GM10266 (cell line): ENCODE measurements at regions not wholly inside any gene's neighbourhood (a gene's known extent, or its start where the extent isn't known, plus 50 kb on each side); places are given as distances from the start of the nearest gene placed in this dataset.

ENCODE experiments used
- DNase-seq: peaks from one replicate; pipeline ENCODE4 v3.0.0; 2012; ENCODE audit errors: extremely low spot score
- TF ChIP-seq, protein P1 (sequence below): IDR thresholded peaks from 2 replicates; pipeline ENCODE4 v1.5.1; 2012; ENCODE audit warnings: mild to moderate bottlenecking, low read depth; ENCODE audit not compliant: control insufficient read depth, insufficient read depth; ENCODE audit errors: missing control alignments

DNA sequence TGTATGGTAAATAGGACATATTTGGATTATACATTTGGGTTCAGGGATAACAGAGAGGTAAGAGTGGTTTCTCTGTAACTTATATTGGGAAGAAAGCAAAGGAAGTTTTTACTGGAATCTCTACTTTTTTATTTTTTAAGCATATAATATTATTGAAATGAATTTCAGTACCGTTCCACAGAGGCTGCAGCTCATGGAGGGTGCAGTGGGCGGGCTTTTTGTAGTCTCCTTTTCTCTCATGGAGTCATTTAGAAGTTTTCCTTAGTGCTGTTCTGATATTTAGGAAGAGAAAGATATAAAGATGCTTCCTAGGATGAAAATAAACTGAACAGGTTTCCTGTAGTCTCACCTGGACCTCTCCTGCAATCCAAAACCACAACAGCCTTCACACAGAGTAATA is 1153.3 kb upstream of the TMEFF2 start:
- TF ChIP-seq, protein P1, sequence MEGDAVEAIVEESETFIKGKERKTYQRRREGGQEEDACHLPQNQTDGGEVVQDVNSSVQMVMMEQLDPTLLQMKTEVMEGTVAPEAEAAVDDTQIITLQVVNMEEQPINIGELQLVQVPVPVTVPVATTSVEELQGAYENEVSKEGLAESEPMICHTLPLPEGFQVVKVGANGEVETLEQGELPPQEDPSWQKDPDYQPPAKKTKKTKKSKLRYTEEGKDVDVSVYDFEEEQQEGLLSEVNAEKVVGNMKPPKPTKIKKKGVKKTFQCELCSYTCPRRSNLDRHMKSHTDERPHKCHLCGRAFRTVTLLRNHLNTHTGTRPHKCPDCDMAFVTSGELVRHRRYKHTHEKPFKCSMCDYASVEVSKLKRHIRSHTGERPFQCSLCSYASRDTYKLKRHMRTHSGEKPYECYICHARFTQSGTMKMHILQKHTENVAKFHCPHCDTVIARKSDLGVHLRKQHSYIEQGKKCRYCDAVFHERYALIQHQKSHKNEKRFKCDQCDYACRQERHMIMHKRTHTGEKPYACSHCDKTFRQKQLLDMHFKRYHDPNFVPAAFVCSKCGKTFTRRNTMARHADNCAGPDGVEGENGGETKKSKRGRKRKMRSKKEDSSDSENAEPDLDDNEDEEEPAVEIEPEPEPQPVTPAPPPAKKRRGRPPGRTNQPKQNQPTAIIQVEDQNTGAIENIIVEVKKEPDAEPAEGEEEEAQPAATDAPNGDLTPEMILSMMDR: no peak
- no peak for DNase-seq

DNA sequence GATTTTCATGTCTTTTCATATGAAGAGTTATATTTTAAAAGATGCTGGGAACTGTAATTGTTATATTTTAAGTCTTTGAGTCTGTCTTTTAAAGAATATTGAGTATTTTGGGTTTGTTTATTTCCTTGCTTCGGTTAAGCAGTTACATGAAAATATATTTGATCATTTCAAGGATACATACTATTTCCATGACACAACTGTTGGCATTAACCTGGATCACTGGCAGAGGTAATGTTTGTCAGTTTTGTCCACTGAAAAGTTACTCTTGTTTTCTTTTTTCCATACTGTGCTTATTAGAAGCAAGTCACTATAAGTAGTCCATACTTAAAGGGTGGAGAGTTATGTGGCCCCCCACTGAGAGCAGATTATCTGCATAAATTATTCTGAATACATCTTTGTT is 1142.0 kb upstream of the TMEFF2 start:
- TF ChIP-seq, protein P1: no peak
- no peak for DNase-seq

DNA sequence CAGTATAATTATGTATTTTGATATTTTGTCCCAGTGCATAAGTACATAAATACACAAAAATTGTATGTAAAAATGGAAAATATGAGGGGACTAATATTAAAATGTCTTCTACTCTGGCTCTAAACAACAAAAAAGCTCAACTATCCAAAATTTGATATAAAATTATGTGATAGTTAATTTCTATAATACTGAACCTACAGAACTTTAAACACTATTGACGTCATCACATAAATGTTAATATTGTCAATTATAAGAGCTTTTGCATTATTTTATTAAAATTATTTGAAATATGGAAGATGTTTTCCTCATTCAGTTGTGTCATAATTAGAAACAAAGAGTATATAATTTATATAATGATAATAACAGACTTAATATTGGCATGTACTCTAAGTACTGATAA is 1139.7 kb upstream of the TMEFF2 start:
- DNase-seq: no peak
- TF ChIP-seq, protein P1: no peak

DNA sequence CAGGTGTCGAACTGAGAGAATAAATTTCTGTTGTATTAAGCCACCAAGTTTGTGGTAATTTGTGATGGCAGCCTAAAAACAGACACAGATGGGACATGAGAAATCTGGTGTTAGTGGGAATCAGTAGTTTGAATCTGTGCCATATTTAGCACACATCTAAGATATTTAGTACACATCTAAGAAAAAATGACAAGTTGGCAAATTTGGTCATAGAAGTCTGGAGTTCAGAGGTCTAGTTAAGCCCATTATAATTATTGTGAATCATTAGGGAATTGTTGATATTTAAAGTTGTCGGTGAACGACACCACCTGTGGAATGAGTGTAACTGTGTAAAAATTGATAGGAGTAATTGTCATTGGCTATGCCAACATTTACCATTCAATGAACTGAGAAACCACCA is 1138.8 kb upstream of the TMEFF2 start:
- no peak for DNase-seq
- TF ChIP-seq, protein P1: no peak

DNA sequence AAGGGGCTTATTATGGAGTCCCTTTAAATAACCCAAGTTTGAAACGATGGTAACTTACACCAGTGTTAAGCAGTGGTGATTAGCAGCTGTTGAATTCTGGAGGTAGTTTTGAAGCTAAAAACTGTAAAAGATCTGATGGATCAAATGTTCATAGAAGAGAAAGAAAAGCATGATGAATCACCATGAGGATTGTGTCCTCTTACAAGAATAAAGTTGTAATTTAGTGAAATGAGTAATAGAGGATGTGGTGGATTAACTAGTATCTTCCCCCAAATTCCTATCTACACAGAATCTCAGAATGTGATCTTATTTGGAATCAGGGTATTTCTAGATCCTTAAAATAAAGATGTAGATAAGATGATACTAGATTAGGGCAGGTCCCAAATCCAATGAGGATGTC is 1138.2 kb upstream of the TMEFF2 start:
- no peak for DNase-seq
- TF ChIP-seq, protein P1: no peak

DNA sequence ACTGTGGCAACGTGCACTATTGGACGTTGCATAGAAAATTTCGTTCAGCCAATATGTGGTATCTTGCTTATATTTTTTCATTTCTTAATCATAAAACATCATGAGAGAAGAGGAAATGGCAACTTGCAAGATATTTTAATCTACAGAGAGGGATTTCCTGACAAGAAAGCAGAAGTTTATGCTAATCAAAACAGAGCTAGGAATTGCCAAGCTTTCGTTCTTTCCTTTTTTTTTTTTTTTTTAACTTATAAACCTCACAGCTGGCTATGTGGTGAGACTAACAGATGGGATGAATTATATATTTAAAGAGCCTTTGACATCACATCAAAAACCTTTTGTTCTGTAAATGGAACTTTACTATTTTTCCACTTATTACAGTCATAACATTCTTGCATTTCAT is 1136.9 kb upstream of the TMEFF2 start:
- TF ChIP-seq, protein P1: no peak
- DNase-seq: no peak

DNA sequence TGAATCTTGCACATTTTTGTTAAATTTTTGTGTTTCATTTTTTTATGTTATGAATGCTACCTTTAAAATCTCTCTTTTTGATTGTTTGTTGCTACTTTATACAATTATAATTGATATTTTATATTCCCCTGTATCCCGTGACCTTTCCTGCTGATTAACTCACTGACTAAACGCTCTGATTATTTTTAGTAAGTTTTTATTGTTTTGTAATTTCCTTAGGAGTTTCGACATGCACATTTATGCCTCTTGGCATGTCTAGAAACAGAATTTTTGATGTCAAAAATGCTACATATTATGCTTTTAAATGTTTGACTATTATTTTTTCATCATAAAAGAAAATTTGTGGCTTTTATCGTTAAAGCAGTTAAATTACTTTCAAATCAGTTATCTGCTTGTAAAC is 1131.6 kb upstream of the TMEFF2 start:
- TF ChIP-seq, protein P1: no peak
- no peak for DNase-seq
